ENCODE measurements at regions not wholly inside any gene's neighbourhood (a gene's known extent, or its start where the extent isn't known, plus 50 kb on each side); places are given as distances from the start of the nearest gene placed in this dataset.
A peak's percentile ranks its signal among the peaks of the same experiment; 100 is the strongest.
"Not testable (repeated sequence)": the region's sequence is repeated elsewhere in the genome, so short reads cannot be mapped to it uniquely, and the experiment has no call there.

DNA sequence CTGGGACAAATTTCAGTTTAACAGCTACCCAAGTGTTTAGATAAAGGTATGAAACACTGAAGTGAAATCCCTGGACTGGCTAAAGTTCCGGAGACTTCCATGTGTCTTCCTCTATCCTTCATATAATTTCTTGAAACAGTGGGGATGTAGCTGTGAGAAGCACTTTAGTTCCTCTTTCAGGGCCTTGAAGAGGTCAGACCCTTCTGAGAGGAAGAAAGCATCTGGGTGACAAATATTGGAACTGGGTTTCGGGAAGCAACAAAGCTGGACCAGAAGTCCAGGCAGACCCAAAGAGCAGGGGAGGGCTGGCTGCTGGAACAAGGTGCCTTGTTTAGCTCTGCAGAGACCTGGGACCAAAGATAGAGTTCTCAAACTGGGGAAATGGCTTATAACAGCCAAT is 75.4 kb upstream of the ZFAND5 start:
- H3K4me3 ChIP-seq (ENCODE audit: low read length in 3 of 3) = no peak overlapping the region
- TF ChIP-seq, protein P1, sequence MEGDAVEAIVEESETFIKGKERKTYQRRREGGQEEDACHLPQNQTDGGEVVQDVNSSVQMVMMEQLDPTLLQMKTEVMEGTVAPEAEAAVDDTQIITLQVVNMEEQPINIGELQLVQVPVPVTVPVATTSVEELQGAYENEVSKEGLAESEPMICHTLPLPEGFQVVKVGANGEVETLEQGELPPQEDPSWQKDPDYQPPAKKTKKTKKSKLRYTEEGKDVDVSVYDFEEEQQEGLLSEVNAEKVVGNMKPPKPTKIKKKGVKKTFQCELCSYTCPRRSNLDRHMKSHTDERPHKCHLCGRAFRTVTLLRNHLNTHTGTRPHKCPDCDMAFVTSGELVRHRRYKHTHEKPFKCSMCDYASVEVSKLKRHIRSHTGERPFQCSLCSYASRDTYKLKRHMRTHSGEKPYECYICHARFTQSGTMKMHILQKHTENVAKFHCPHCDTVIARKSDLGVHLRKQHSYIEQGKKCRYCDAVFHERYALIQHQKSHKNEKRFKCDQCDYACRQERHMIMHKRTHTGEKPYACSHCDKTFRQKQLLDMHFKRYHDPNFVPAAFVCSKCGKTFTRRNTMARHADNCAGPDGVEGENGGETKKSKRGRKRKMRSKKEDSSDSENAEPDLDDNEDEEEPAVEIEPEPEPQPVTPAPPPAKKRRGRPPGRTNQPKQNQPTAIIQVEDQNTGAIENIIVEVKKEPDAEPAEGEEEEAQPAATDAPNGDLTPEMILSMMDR (IDR thresholded peaks at IDR 0.05; ENCODE audit: borderline replicate concordance, extremely low read depth, insufficient read depth) = no peak
- no peaks in the 10 kb centered on the region for H3K9me3 ChIP-seq (ENCODE audit: control insufficient read depth in 2 of 3, insufficient read depth in 1 of 3, low read length in 3 of 3)
- FAIRE-seq (no peak), DNase-seq (no peak)
- intact Hi-C loops (cut with DNase I) = no loop called here
- H3K9ac ChIP-seq (ENCODE audit: low read length in 3 of 3) = no peak overlapping the region
- no peaks in the 10 kb centered on the region for H3K27me3 ChIP-seq (ENCODE audit: control insufficient read depth, insufficient read depth, low read length)
- no peaks in the 10 kb centered on the region for H3K36me3 ChIP-seq (ENCODE audit: control insufficient read depth in 2 of 3, insufficient read depth in 3 of 3, low read length in 3 of 3)
- H3K27ac ChIP-seq (ENCODE audit: low read depth in 2 of 2, low read length in 2 of 2) = no peak overlapping the region
- peaks cover 0 to 2% (median 0%) of the 10 kb centered on the region in 3 donors for H3K4me1 ChIP-seq (ENCODE audit: control insufficient read depth in 2 of 3, insufficient read depth in 2 of 3, low read depth in 1 of 3, low read length in 3 of 3)

DNA sequence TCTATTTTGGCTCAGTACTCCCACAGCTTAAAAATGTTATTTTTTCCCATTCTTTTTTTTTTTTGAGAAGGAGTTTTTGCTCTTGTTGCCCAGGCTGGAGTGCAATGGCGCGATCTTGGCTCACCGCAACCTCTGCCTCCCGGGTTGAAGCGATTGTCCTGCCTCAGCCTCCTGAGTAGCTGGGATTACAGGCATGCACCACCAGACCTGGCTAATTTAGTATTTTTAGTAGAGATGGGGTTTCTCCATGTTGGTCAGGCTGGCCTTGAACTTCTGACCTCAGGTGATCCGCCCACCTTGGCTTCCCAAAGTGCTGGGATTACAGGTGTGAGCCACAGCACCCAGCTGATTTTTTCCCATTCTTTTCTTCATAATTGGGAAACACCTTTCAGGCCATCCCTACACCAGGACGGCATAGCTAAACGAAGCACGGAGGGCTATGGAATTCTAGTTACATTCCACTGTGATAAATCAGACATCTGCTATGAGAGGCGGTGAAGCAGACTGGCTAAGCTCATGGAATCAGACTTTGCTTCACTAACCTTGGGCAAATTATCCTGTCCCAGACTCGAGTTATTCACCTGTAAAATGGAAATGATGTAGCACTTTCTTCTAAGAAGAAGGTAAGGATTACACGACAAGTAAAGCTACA is 68.7 kb upstream of the ZFAND5 start:
- H3K9me3 ChIP-seq (ENCODE audit: control insufficient read depth in 2 of 3, insufficient read depth in 1 of 3, low read length in 3 of 3); H3K27ac ChIP-seq (ENCODE audit: low read depth in 2 of 2, low read length in 2 of 2); H3K9ac ChIP-seq (ENCODE audit: low read length in 3 of 3); intact Hi-C loops (cut with DNase I); H3K36me3 ChIP-seq (ENCODE audit: control insufficient read depth in 2 of 3, insufficient read depth in 3 of 3, low read length in 3 of 3); H3K4me1 ChIP-seq (ENCODE audit: control insufficient read depth in 2 of 3, insufficient read depth in 2 of 3, low read depth in 1 of 3, low read length in 3 of 3); H3K4me3 ChIP-seq (ENCODE audit: low read length in 3 of 3); H3K27me3 ChIP-seq (ENCODE audit: control insufficient read depth, insufficient read depth, low read length); FAIRE-seq: not testable (repeated sequence)
- DNase-seq = peak in 2 of 5 donors; percentile 6 to 10

DNA sequence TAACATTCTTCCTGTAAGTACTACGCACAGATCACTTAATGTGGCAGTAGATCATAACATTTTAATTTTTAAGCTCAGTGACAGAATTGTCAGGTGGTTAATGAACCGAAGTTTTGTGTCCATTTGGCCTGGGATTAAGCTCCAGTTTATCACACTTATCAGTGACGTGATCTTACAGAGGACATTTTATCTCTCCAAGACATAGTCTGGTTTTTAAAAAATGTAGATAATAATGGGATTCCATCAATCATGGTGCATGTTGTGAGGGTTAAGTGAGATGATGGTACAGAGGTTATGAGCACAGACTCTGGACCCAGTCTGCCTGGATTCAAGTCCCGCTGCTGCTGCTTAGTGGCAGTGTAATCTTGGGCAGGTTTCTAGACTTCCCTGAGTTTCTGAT is 66.0 kb upstream of the ZFAND5 start:
- H3K27ac ChIP-seq (ENCODE audit: low read depth in 2 of 2, low read length in 2 of 2) = no peak overlapping the region
- no peaks in the 10 kb centered on the region for H3K4me1 ChIP-seq (ENCODE audit: control insufficient read depth in 2 of 3, insufficient read depth in 2 of 3, low read depth in 1 of 3, low read length in 3 of 3)
- no peak overlapping the region for H3K9ac ChIP-seq (ENCODE audit: low read length in 3 of 3)
- H3K36me3 ChIP-seq (ENCODE audit: control insufficient read depth in 2 of 3, insufficient read depth in 3 of 3, low read length in 3 of 3) = no peaks in the 10 kb centered on the region
- DNase-seq = no peak
- no peaks in the 10 kb centered on the region for H3K9me3 ChIP-seq (ENCODE audit: control insufficient read depth in 2 of 3, insufficient read depth in 1 of 3, low read length in 3 of 3)
- intact Hi-C loops (cut with DNase I) = no loop called here
- no peak for FAIRE-seq
- no peak overlapping the region for H3K4me3 ChIP-seq (ENCODE audit: low read length in 3 of 3)
- TF ChIP-seq, protein P1 (IDR thresholded peaks at IDR 0.05; ENCODE audit: borderline replicate concordance, extremely low read depth, insufficient read depth) = no peak
- H3K27me3 ChIP-seq (ENCODE audit: control insufficient read depth, insufficient read depth, low read length) = no peaks in the 10 kb centered on the region

DNA sequence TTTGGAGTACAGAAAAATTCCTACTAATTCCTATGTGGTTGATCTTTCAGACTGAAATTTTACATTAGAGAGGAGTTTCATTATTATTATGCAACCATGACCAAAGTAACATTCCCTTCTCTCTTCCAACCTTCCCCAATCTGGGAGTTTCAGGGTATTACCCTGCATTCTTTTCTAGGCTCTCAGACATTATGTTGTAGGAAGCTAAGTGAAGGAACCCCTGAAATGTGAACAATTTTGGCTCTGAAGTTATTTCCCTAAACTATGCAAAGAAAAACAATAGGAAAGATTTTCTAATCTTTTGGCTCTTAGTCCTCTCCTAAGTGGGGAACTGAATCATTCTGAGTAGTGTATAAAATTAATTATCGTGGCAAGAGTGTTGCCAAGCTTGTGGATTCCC is 63.3 kb upstream of the ZFAND5 start:
- H3K27me3 ChIP-seq (ENCODE audit: control insufficient read depth, insufficient read depth, low read length) = no peaks in the 10 kb centered on the region
- intact Hi-C loops (cut with DNase I) = no loop called here
- no peak overlapping the region for H3K4me3 ChIP-seq (ENCODE audit: low read length in 3 of 3)
- no peak for DNase-seq
- no peaks in the 10 kb centered on the region for H3K9me3 ChIP-seq (ENCODE audit: control insufficient read depth in 2 of 3, insufficient read depth in 1 of 3, low read length in 3 of 3)
- TF ChIP-seq, protein P1 (IDR thresholded peaks at IDR 0.05; ENCODE audit: borderline replicate concordance, extremely low read depth, insufficient read depth) = no peak
- H3K27ac ChIP-seq (ENCODE audit: low read depth in 2 of 2, low read length in 2 of 2) = no peak overlapping the region
- no peak overlapping the region for H3K9ac ChIP-seq (ENCODE audit: low read length in 3 of 3)
- no peak for FAIRE-seq
- H3K36me3 ChIP-seq (ENCODE audit: control insufficient read depth in 2 of 3, insufficient read depth in 3 of 3, low read length in 3 of 3) = no peaks in the 10 kb centered on the region
- H3K4me1 ChIP-seq (ENCODE audit: control insufficient read depth in 2 of 3, insufficient read depth in 2 of 3, low read depth in 1 of 3, low read length in 3 of 3) = no peaks in the 10 kb centered on the region
